ENCODE measurements at regions not wholly inside any gene's neighbourhood (a gene's known extent, or its start where the extent isn't known, plus 50 kb on each side); places are given as distances from the start of the nearest gene placed in this dataset.
A peak's percentile ranks its signal among the peaks of the same experiment; 100 is the strongest.

DNA sequence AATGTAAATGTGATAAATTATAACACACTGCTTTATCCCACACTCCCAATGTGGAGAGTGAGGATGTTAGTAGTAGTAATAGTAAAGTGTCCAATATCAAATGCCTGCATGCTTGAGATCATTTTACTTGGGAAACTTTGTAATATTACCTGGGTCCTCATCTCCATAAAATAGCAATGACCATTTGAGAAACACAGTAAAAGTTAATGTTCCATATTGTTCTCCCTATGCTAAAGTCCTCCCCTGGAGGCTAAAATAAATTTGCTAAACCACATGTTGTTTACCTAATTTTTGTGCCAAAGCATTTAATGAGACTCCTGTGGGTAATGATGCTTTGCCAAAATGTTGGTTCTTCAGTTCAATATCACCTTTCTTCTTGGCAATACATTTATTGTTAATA is 291.2 kb downstream of the CDH10 start:
- Histone ChIP-seq H3K36me3 (ENCODE audit: control insufficient read depth, insufficient read depth, low read length) (no peaks in the 10 kb centered on the region), H3K27me3 (ENCODE audit: control insufficient read depth, insufficient read depth, low read length) (no peaks in the 10 kb centered on the region), H3K9me3 (ENCODE audit: control insufficient read depth, insufficient read depth, low read length) (no peaks in the 10 kb centered on the region), H3K27ac (ENCODE audit: low read depth, low read length) (no peak overlapping the region), H3K4me3 (ENCODE audit: low read depth, low read length) (no peak overlapping the region), H3K4me1 (ENCODE audit: control insufficient read depth, insufficient read depth, low read length) (no peaks in the 10 kb centered on the region)
- peak in 2 of 6 donors; percentile 14 to 15 for DNase-seq (ENCODE audit: low read depth in 4 of 6, low spot score in 6 of 6)

DNA sequence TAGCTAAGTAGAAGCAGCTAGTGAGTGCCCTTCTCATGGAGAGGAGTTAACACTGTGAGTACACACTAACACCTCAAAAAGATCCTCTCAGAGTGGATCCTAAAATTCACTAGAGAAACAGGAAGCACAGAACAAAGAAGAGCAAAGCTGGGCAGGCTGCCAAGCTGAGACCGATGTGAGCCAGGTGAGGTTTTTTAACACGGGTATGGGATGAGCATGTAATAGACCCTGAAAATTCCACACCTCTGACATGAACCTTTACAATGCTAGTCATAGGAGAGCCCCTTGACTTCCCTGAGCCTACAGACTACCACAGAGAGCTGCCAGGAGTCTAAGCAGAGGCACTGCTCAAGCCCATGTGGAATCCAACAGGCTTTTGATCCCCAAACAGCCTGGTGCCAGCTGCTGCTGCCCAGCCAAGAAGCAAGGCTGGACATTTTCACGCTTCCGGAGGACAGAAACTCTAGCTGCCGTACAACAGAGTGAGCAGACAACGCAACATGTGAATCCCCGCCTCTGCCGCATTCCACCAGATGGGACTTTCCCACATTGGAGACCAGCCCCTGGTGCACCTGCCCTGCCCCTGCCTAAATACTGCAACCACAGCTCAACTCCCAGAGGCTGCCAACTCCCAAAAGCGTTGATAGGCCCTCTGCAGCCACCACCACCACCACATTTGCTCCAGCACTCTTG is 280.8 kb downstream of the CDH10 start:
- H3K27me3 ChIP-seq (ENCODE audit: control insufficient read depth, insufficient read depth, low read length), result no peaks in the 10 kb centered on the region
- 74% methylated on average over 7 of the region's 9 CpGs for WGBS (ENCODE audit: insufficient coverage)
- no peak for DNase-seq (ENCODE audit: low read depth in 4 of 6, low spot score in 6 of 6)
- no peaks in the 10 kb centered on the region for H3K9me3 ChIP-seq (ENCODE audit: control insufficient read depth, insufficient read depth, low read length)
- no peak overlapping the region for H3K4me3 ChIP-seq (ENCODE audit: low read depth, low read length)
- H3K4me1 ChIP-seq (ENCODE audit: control insufficient read depth, insufficient read depth, low read length), result peaks cover 3% of the 10 kb centered on the region
- no peak overlapping the region for H3K27ac ChIP-seq (ENCODE audit: low read depth, low read length)
- no peaks in the 10 kb centered on the region for H3K36me3 ChIP-seq (ENCODE audit: control insufficient read depth, insufficient read depth, low read length)

DNA sequence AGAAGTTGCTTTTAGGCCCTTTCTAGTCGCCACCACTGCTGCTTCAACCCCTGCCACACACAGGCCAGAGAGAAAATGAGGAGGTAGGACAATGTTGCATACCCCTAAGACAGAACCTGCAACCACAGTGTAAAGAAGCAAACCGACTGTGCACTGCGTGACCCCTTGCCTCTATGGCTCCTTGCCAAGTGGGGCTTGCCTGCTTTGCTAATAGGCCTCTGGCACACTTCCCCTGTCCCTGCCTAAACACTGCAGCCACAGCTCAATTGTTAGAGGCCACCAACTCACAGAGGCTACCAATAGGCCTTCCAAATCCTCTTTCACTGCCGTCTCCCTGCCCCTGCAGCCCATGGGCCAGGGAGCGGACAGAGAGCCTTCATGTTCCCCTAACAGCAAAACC is 280.1 kb downstream of the CDH10 start:
- Histone ChIP-seq H3K36me3 (ENCODE audit: control insufficient read depth, insufficient read depth, low read length) (no peaks in the 10 kb centered on the region), H3K4me3 (ENCODE audit: low read depth, low read length) (no peak overlapping the region), H3K27ac (ENCODE audit: low read depth, low read length) (no peak overlapping the region), H3K27me3 (ENCODE audit: control insufficient read depth, insufficient read depth, low read length) (no peaks in the 10 kb centered on the region), H3K4me1 (ENCODE audit: control insufficient read depth, insufficient read depth, low read length) (peaks cover 3% of the 10 kb centered on the region), H3K9me3 (ENCODE audit: control insufficient read depth, insufficient read depth, low read length) (no peaks in the 10 kb centered on the region)
- peak in 1 of 6 donors; percentile 45 for DNase-seq (ENCODE audit: low read depth in 4 of 6, low spot score in 6 of 6)
- 60% methylated on average over 5 of the region's 5 CpGs for WGBS (ENCODE audit: insufficient coverage)

DNA sequence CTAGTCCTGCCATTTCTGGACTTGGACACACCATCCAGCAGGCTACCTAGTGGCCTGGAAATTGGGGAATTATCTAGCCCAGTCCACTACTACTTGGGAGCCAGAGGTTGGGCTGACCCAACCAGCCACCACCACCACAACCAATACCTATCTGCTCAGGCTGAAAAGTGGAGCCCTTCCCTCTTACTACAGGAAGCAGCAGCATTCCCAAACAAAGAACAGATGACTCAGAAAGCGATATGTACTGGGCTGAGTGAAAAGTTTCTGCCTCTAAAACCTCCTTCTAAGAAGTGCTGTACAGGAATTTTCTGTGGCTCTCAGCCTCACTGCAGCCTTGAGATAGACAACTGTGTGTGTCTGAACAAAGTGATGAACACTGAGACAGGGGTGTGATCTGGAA is 279.4 kb downstream of the CDH10 start:
- Histone ChIP-seq H3K36me3 (ENCODE audit: control insufficient read depth, insufficient read depth, low read length) (no peaks in the 10 kb centered on the region), H3K27me3 (ENCODE audit: control insufficient read depth, insufficient read depth, low read length) (no peaks in the 10 kb centered on the region), H3K4me3 (ENCODE audit: low read depth, low read length) (no peak overlapping the region), H3K4me1 (ENCODE audit: control insufficient read depth, insufficient read depth, low read length) (peaks cover 3% of the 10 kb centered on the region), H3K27ac (ENCODE audit: low read depth, low read length) (no peak overlapping the region), H3K9me3 (ENCODE audit: control insufficient read depth, insufficient read depth, low read length) (no peaks in the 10 kb centered on the region)
- DNase-seq (ENCODE audit: low read depth in 4 of 6, low spot score in 6 of 6), result no peak
- no CpG with 5 or more reads among the region's 1 CpG for WGBS (ENCODE audit: insufficient coverage)

DNA sequence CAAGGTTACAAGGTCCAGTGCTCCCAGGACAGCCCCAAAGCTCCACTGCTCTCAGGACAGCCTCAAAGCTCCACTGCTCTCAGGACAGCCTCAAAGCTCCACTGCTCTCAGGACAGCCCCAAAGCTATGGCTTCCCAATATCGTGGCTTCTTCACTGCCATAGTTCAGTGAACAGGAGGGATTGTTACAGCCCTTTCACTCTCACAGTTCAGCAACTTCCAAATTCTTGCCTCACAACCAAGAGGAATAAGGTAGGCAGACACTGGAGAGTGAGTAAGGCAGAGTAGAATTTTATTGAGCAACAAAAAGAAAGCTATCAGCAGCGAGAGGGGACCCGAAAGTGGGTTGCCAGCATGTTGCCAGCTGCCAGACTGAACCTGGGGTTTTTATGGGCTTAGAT is 277.6 kb downstream of the CDH10 start:
- Histone ChIP-seq H3K27ac (ENCODE audit: low read depth, low read length) (no peak overlapping the region), H3K27me3 (ENCODE audit: control insufficient read depth, insufficient read depth, low read length) (no peaks in the 10 kb centered on the region), H3K9me3 (ENCODE audit: control insufficient read depth, insufficient read depth, low read length) (no peaks in the 10 kb centered on the region), H3K36me3 (ENCODE audit: control insufficient read depth, insufficient read depth, low read length) (no peaks in the 10 kb centered on the region), H3K4me1 (ENCODE audit: control insufficient read depth, insufficient read depth, low read length) (peaks cover 3% of the 10 kb centered on the region), H3K4me3 (ENCODE audit: low read depth, low read length) (no peak overlapping the region)
- no peak for DNase-seq (ENCODE audit: low read depth in 4 of 6, low spot score in 6 of 6)
- 92% methylated on average over 3 of the region's 3 CpGs for WGBS (ENCODE audit: insufficient coverage)

DNA sequence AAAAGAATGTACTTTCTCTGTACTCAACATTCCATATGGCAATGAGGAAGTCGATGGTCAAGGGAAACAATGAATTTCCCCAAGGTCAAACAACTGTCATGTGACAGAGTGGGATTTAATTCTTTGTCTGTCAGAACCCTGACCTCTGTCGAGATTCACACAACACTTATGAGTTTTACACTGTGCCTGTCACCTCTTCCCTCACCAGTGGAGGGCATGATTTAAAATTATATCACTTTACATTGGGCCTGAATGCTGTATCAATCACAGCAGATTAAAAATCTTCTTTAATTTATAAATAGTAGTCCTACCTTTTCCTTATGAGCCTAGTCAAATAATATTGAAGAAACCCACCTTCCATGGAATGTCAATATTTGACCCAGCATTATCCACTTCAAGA is 276.7 kb downstream of the CDH10 start:
- H3K27ac ChIP-seq (ENCODE audit: low read depth, low read length), result no peak overlapping the region
- WGBS (ENCODE audit: insufficient coverage), result no CpG with 5 or more reads among the region's 2 CpGs
- H3K4me1 ChIP-seq (ENCODE audit: control insufficient read depth, insufficient read depth, low read length), result peaks cover 3% of the 10 kb centered on the region
- no peak overlapping the region for H3K4me3 ChIP-seq (ENCODE audit: low read depth, low read length)
- no peaks in the 10 kb centered on the region for H3K9me3 ChIP-seq (ENCODE audit: control insufficient read depth, insufficient read depth, low read length)
- no peaks in the 10 kb centered on the region for H3K36me3 ChIP-seq (ENCODE audit: control insufficient read depth, insufficient read depth, low read length)
- DNase-seq (ENCODE audit: low read depth in 4 of 6, low spot score in 6 of 6), result no peak
- H3K27me3 ChIP-seq (ENCODE audit: control insufficient read depth, insufficient read depth, low read length), result no peaks in the 10 kb centered on the region

DNA sequence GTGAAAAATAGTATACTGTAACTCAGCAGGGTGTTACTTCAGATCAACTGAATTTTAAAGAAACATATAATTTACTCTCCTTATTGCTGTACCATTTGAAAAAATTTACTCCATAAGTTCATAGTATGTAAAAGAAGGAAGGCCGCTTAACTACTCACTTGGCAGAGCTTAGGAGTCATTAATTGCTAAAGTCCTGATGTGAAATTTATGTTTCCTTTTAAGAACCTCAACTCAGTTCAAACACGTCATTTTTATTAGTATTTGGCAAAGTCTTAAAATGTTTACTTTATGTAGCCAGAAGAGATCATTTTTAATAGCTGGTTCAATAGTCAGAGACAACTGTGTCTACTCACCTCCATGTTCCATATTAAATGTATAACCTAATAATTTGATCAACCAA is 268.6 kb downstream of the CDH10 start:
- Histone ChIP-seq H3K27me3 (ENCODE audit: control insufficient read depth, insufficient read depth, low read length) (no peaks in the 10 kb centered on the region), H3K4me1 (ENCODE audit: control insufficient read depth, insufficient read depth, low read length) (no peaks in the 10 kb centered on the region), H3K27ac (ENCODE audit: low read depth, low read length) (no peak overlapping the region), H3K9me3 (ENCODE audit: control insufficient read depth, insufficient read depth, low read length) (no peaks in the 10 kb centered on the region), H3K36me3 (ENCODE audit: control insufficient read depth, insufficient read depth, low read length) (no peaks in the 10 kb centered on the region), H3K4me3 (ENCODE audit: low read depth, low read length) (no peak overlapping the region)
- peak in 1 of 6 donors; percentile 7 for DNase-seq (ENCODE audit: low read depth in 4 of 6, low spot score in 6 of 6)
- WGBS (ENCODE audit: insufficient coverage), result no CpG with 5 or more reads among the region's 2 CpGs

DNA sequence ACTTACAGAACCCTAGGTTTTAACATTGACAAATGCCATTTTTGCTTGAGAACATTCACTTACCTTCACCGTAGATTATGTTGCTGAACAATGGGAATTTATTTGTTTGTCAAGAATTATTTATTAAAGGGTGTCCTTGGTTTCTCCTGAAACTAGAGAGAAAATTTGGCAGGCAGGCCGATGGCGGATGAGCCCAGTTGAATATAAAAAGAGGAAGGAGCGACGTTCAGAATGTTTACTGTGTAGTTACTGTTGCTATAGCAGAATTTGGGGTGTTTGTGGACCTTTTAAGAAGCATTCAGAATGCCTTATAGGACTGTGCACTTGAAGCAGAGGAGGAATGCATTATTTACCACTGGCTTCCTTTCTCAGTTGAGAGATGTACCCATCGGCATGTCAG is 268.2 kb downstream of the CDH10 start:
- Histone ChIP-seq H3K27me3 (ENCODE audit: control insufficient read depth, insufficient read depth, low read length) (no peaks in the 10 kb centered on the region), H3K36me3 (ENCODE audit: control insufficient read depth, insufficient read depth, low read length) (no peaks in the 10 kb centered on the region), H3K9me3 (ENCODE audit: control insufficient read depth, insufficient read depth, low read length) (no peaks in the 10 kb centered on the region), H3K27ac (ENCODE audit: low read depth, low read length) (no peak overlapping the region), H3K4me1 (ENCODE audit: control insufficient read depth, insufficient read depth, low read length) (no peaks in the 10 kb centered on the region), H3K4me3 (ENCODE audit: low read depth, low read length) (no peak overlapping the region)
- WGBS (ENCODE audit: insufficient coverage), result 50% methylated on average over 4 of the region's 6 CpGs
- DNase-seq (ENCODE audit: low read depth in 4 of 6, low spot score in 6 of 6), result peak in 4 of 6 donors; percentile 9 to 54 (median 24)

DNA sequence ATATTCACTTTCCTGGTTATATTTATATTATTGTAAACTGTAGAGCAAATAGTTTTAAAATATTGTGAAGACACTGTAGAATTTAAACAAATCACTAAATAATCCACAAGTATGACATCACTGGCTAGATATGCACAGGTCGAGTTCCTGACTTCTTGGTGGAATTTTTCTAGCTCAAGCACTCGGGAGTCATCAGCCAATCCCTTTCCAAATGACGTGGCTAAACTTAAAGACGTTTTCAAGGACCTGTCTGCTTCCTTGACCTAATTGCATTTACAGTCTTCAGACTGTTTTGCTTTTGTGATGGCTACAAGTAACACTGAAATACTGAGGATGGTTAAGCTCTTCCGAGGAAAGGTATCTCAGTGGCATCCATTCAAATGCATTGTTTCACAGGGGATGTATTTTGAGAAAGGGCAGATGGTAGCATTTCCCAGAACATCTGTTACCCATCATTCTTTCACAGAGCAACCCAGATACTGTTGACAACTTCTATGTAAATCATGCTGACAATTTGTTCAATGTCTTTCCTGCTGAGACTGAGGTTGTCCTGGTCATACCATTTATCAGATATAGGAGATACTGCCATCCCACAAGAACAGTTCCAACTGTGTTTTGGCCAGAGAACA is 262.8 kb downstream of the CDH10 start:
- Histone ChIP-seq H3K27ac (ENCODE audit: low read depth, low read length) (no peak overlapping the region), H3K4me3 (ENCODE audit: low read depth, low read length) (no peak overlapping the region), H3K9me3 (ENCODE audit: control insufficient read depth, insufficient read depth, low read length) (no peaks in the 10 kb centered on the region), H3K36me3 (ENCODE audit: control insufficient read depth, insufficient read depth, low read length) (no peaks in the 10 kb centered on the region), H3K4me1 (ENCODE audit: control insufficient read depth, insufficient read depth, low read length) (no peaks in the 10 kb centered on the region), H3K27me3 (ENCODE audit: control insufficient read depth, insufficient read depth, low read length) (no peaks in the 10 kb centered on the region)
- peak in 2 of 6 donors; percentile 68 to 70 for DNase-seq (ENCODE audit: low read depth in 4 of 6, low spot score in 6 of 6)
- WGBS (ENCODE audit: insufficient coverage), result 47% methylated on average over 4 of the region's 5 CpGs

DNA sequence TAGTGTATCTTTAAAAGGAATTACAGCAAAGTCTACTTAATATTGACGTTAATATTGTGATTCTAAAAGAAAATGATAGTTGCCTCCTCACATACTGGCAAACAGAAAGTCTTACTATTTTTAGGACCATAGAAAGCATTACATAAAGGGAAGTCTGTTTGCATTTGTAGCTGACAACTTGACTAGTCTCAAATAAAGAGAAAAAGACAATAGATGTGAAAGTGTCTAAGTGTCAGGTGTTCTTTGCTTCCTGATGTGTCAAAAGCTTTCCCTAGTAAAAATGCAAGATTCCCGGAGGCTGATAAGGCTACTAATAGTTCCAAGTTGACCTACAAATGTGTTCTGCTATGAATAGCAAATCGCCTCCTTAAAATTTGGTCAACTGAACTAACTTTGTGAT is 259.7 kb downstream of the CDH10 start:
- no peaks in the 10 kb centered on the region for H3K36me3 ChIP-seq (ENCODE audit: control insufficient read depth, insufficient read depth, low read length)
- H3K4me3 ChIP-seq (ENCODE audit: low read depth, low read length), result no peak overlapping the region
- no peaks in the 10 kb centered on the region for H3K9me3 ChIP-seq (ENCODE audit: control insufficient read depth, insufficient read depth, low read length)
- WGBS (ENCODE audit: insufficient coverage), result no CpG with 5 or more reads among the region's 3 CpGs
- H3K4me1 ChIP-seq (ENCODE audit: control insufficient read depth, insufficient read depth, low read length), result no peaks in the 10 kb centered on the region
- no peak overlapping the region for H3K27ac ChIP-seq (ENCODE audit: low read depth, low read length)
- no peak for DNase-seq (ENCODE audit: low read depth in 4 of 6, low spot score in 6 of 6)
- H3K27me3 ChIP-seq (ENCODE audit: control insufficient read depth, insufficient read depth, low read length), result no peaks in the 10 kb centered on the region

Data from spinal cord (tissue), 9 donors.